ENCODE measurements at regions not wholly inside any gene's neighbourhood (a gene's known extent, or its start where the extent isn't known, plus 50 kb on each side); places are given as distances from the start of the nearest gene placed in this dataset.
"Not testable (repeated sequence)": the region's sequence is repeated elsewhere in the genome, so short reads cannot be mapped to it uniquely, and the experiment has no call there.

DNA sequence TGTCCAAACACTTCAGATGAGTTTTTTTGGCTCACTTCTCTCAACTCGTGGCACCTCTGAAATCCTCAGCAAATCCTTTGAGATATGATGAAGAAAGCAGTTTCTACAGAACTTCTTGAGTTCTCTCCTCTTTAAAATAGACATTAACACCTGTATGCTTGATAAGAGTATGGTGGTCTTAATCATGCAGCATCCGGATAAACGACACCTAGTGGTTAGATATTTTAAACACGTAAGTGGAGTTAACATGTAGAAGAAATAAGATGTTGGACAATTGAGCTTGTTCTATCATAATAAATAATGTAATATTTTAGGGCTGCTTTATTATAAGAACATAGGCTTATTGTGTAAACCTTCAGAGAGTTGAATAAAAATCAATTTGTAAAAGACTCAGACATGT lies 324.8 kb downstream of the CYLC2 start:
- no peak overlapping the region for H3K27ac Mint-ChIP-seq (ENCODE audit: unreplicated experiment)
- TF ChIP-seq, protein P1, sequence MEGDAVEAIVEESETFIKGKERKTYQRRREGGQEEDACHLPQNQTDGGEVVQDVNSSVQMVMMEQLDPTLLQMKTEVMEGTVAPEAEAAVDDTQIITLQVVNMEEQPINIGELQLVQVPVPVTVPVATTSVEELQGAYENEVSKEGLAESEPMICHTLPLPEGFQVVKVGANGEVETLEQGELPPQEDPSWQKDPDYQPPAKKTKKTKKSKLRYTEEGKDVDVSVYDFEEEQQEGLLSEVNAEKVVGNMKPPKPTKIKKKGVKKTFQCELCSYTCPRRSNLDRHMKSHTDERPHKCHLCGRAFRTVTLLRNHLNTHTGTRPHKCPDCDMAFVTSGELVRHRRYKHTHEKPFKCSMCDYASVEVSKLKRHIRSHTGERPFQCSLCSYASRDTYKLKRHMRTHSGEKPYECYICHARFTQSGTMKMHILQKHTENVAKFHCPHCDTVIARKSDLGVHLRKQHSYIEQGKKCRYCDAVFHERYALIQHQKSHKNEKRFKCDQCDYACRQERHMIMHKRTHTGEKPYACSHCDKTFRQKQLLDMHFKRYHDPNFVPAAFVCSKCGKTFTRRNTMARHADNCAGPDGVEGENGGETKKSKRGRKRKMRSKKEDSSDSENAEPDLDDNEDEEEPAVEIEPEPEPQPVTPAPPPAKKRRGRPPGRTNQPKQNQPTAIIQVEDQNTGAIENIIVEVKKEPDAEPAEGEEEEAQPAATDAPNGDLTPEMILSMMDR (IDR thresholded peaks at IDR 0.05): no peak

DNA sequence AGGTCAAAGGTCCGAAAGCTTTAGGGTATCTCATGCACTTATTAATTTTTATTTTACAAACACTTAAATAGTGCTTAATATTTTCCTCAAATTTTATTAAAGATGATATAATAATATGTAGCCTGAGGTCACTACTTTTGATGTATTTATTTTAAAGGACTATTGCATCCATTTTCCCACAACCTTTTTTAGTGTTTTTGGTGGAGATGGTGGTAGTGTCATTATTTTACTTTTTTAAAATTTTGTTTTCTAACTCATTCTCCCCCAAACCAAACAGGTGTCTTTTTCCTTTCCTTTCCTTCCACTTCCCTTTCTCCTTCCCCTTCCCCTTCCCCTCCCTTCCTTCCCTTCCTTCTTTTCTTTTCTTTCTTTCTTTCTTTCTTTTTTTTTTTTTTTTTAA lies 328.6 kb downstream of the CYLC2 start:
- Mint-ChIP-seq H3K9me3 (ENCODE audit: unreplicated experiment) (peaks cover 3% of the 10 kb centered on the region), H3K27me3 (ENCODE audit: unreplicated experiment) (no peaks in the 10 kb centered on the region), H3K4me1 (ENCODE audit: unreplicated experiment) (no peaks in the 10 kb centered on the region), H3K4me3 (ENCODE audit: unreplicated experiment) (no peak overlapping the region), H3K36me3 (ENCODE audit: unreplicated experiment) (no peaks in the 10 kb centered on the region), H3K27ac (ENCODE audit: unreplicated experiment) (no peak overlapping the region)
- DNase-seq (ENCODE audit: extremely low spot score, unreplicated experiment): no peak
- TF ChIP-seq, protein P1 (IDR thresholded peaks at IDR 0.05): no peak

More for the DNA sequence above, 324.8 kb downstream of the CYLC2 start:
- no peak for DNase-seq (ENCODE audit: extremely low spot score, unreplicated experiment)
- Mint-ChIP-seq H3K4me1 (ENCODE audit: unreplicated experiment) (no peaks in the 10 kb centered on the region), H3K9me3 (ENCODE audit: unreplicated experiment) (peaks cover 4% of the 10 kb centered on the region), H3K27me3 (ENCODE audit: unreplicated experiment) (no peaks in the 10 kb centered on the region), H3K36me3 (ENCODE audit: unreplicated experiment) (no peaks in the 10 kb centered on the region), H3K4me3 (ENCODE audit: unreplicated experiment) (no peak overlapping the region)

DNA sequence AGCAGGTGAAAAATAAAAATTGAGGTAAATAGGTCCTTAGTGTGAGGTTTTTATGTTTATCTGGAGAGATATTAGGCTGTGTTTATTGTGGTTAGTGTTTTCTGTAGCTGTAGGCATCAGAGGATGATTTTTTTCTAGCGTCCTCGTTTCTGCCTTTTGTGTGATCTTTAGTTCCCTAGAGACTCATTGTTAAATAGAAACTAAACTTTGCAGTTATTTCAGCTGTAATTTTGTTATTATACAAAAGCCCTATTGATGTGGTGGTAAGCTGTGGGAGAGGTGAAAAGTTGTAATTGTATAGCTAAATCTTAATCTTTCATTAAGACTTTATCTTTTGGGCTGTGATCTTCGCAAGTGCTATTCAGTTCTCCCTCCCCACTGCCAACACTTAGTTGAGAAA lies 340.3 kb downstream of the CYLC2 start:
- Mint-ChIP-seq H3K27ac (ENCODE audit: unreplicated experiment) (no peak overlapping the region), H3K4me3 (ENCODE audit: unreplicated experiment) (no peak overlapping the region), H3K9me3 (ENCODE audit: unreplicated experiment) (no peaks in the 10 kb centered on the region), H3K4me1 (ENCODE audit: unreplicated experiment) (no peaks in the 10 kb centered on the region), H3K36me3 (ENCODE audit: unreplicated experiment) (no peaks in the 10 kb centered on the region), H3K27me3 (ENCODE audit: unreplicated experiment) (no peaks in the 10 kb centered on the region)
- TF ChIP-seq, protein P1 (IDR thresholded peaks at IDR 0.05): no peak
- no peak for DNase-seq (ENCODE audit: extremely low spot score, unreplicated experiment)

DNA sequence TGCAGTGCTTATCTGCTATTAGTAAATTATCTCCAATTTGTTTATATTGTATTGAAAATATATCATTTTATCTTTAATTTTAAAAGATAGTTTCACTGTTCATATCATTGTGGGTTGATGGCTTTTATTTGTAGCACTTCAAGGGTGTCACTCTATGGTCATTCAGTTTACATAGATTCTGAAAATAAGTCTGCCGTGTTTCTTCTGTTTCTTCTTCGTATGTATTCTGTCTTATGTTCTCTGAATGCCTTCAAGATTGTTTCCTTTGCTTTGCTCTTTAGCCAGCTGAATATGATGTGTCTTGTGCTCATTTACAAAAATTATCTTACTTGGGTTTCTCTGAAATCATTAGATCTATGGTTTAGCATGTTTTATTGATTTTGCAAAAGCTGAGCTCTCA lies 359.9 kb downstream of the CYLC2 start:
- no peaks in the 10 kb centered on the region for H3K27me3 Mint-ChIP-seq (ENCODE audit: unreplicated experiment)
- no peaks in the 10 kb centered on the region for H3K4me1 Mint-ChIP-seq (ENCODE audit: unreplicated experiment)
- no peaks in the 10 kb centered on the region for H3K36me3 Mint-ChIP-seq (ENCODE audit: unreplicated experiment)
- TF ChIP-seq, protein P1 (IDR thresholded peaks at IDR 0.05): no peak
- H3K4me3 Mint-ChIP-seq (ENCODE audit: unreplicated experiment): no peak overlapping the region
- peaks cover 15% of the 10 kb centered on the region for H3K9me3 Mint-ChIP-seq (ENCODE audit: unreplicated experiment)
- H3K27ac Mint-ChIP-seq (ENCODE audit: unreplicated experiment): no peak overlapping the region
- no peak for DNase-seq (ENCODE audit: extremely low spot score, unreplicated experiment)

DNA sequence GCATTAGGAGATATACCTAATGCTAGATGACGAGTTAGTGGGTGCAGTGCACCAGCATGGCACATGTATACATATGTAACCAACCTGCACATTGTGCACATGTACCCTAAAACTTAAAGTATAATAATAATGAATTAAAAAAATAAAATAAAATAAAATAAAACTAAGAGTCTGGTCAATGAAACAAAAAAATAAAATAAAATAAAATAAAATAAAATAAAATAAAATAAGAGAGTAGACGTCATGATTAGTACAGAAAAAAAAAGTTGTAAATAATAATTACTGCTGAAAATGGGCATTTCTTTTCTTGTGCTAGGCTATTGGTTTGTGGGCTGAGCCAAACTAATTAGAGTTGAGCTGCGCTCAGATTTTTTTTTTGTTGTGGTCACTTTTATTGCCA lies 362.8 kb downstream of the CYLC2 start:
- H3K36me3 Mint-ChIP-seq (ENCODE audit: unreplicated experiment); H3K4me1 Mint-ChIP-seq (ENCODE audit: unreplicated experiment); H3K4me3 Mint-ChIP-seq (ENCODE audit: unreplicated experiment); H3K27ac Mint-ChIP-seq (ENCODE audit: unreplicated experiment); H3K27me3 Mint-ChIP-seq (ENCODE audit: unreplicated experiment); DNase-seq (ENCODE audit: extremely low spot score, unreplicated experiment): not testable (repeated sequence)
- H3K9me3 Mint-ChIP-seq (ENCODE audit: unreplicated experiment): peaks cover 23% of the 10 kb centered on the region

DNA sequence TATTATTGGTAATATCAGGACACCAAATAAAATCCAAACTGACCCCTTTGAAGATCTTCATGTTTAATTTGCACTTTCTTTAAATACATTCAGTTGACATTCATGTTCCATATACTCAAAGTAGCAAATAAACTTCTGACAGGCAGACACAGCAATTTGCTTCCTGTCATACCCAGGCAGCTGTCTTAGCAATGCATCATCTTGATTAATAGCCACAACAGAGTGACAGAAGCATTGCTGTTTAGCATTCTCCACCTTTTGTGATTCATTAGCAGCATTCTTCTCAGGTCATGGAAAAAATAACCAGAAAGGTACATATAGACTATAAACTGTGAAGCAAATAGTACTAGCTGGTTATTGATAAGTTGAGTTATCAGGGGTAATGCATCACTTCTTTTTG lies 366.8 kb downstream of the CYLC2 start:
- Mint-ChIP-seq H3K9me3 (ENCODE audit: unreplicated experiment) (peaks cover 10% of the 10 kb centered on the region), H3K36me3 (ENCODE audit: unreplicated experiment) (no peaks in the 10 kb centered on the region), H3K27ac (ENCODE audit: unreplicated experiment) (no peak overlapping the region), H3K4me1 (ENCODE audit: unreplicated experiment) (peaks cover 6% of the 10 kb centered on the region), H3K4me3 (ENCODE audit: unreplicated experiment) (no peak overlapping the region), H3K27me3 (ENCODE audit: unreplicated experiment) (no peaks in the 10 kb centered on the region)
- TF ChIP-seq, protein P1 (IDR thresholded peaks at IDR 0.05): no peak
- no peak for DNase-seq (ENCODE audit: extremely low spot score, unreplicated experiment)
